HG03097 (cell line): ENCODE measurements at regions not wholly inside any gene's neighbourhood (a gene's known extent, or its start where the extent isn't known, plus 50 kb on each side); places are given as distances from the start of the nearest gene placed in this dataset.

ENCODE experiments used
- ATAC-seq: cut with Tn5 transposase; IDR thresholded peaks from one replicate; pipeline ENCODE4 v1.9.1; 2021; ENCODE audit not compliant: unreplicated experiment, low FRiP score

DNA sequence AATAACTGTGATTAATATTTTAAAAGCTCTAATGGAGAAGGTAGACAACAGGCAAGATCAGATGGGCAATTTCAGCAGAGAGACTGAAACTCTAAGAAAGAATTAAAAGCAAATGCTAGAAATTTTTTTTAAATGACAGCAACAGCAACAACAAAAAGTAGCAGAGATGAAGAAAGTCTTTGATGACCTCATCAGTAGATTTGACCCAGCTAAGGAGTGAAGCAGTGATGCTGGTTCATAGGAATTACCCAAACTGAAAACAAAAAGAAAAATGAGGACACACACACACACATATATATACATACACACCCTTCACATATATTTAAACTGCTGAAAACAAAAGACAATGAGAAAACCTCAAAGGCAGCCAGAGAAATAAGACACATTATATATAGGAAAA lies 197.6 kb upstream of the ARID1B start:
- no peak for ATAC-seq

DNA sequence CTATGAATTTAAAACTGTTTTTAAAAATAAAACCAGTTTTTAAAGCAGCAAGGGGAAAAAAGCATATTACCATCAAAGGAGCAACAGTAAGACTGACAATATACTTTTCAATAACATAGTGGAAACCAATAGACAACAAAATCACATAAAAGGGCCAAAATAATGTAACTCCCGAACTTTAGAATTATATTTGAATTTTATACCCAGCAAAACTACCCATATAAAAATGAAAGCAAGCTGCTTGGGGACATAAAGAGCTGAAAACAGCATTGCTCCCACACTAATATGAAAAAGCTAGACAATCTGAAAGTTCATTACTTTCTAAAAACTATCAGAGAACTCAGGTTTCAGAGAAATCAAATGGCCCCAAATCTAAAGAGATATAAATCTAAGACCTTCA lies 199.4 kb upstream of the ARID1B start:
- ATAC-seq, result no peak

DNA sequence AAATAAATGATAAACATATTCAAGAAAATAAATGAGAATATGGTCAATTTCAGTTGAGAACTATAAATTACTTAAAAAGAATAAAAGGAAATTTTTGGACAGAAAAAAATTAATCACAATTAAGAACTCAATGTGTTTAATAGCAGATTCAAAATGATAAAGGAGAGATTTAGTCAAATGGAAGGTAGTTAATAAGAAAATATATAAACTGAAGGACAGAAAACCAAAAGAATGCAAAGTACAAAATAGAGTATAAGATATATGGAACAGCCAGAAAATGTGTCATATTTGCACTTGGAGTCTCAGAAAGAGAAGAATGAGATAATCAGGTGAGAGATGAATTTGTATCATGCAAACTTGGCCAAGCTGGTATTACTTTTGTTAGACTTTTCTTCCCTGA lies 201.8 kb upstream of the ARID1B start:
- ATAC-seq, result no peak

DNA sequence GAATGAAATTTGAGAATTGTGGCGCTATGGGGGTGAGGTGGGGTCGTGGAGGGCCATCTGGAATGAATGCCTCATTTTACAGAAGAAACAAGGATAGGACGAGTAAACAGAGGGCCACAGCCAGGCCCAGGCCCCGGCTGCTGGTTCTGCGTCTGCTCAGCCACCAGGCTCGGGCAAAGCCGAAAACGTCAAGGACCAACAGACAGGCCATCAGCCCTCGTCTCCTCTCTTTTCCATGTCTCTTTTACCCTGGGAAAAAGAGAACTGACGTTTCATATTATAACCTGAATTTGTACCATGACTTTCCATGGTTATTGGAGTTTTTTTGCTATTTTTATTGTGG lies 212.4 kb upstream of the ARID1B start:
- no peak for ATAC-seq

DNA sequence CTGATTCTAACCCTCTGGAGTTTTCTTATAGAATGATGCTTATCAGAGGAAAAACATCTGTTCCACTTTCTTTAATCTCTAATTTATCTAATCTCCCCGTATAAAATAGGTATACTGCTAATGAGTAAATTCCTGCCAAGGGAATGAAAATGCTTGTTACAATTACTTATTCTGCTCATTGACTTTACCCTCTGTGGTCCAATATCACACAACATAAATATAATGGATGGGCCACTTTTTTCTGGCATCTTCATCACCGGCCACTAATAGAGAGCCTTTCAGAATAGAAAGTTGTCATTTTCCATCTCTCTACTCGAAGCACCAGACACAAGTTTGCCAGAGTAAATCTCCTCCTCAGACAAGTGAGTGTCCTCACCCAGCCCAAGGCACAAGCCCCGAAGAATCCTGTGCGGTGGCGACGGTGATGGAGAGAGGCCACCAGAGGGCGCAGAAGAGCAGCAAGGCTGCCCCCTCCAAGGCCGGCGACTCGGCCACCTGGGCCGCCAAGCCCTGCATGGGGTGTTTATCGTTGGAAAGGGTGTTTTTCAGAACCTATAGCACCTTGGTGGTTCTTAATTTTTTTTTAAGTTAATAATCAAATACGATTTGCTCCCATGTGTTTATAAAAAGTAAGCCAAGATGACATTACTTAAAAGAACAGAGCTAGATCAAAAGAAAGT lies 212.9 kb upstream of the ARID1B start:
- ATAC-seq, result peak; percentile 89

DNA sequence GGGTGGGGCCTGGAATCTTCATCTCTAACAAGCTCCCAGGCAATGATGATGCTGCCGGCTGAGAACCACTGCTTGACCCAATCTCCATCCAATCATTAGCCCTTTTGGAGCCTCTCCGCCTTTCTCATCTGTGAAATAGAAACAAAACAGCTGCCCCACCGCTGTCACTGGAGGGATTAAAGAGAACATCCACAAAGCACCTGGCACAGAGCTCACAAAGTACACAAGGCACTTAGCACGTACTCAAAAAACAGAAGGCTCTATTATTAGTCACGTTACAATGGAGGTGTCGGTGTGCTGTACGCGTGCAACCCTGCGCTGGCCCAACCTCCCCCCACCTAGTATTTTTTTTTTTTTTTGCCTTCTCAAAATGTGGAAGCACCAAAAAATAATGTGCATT lies 213.5 kb upstream of the ARID1B start:
- ATAC-seq, result no peak

DNA sequence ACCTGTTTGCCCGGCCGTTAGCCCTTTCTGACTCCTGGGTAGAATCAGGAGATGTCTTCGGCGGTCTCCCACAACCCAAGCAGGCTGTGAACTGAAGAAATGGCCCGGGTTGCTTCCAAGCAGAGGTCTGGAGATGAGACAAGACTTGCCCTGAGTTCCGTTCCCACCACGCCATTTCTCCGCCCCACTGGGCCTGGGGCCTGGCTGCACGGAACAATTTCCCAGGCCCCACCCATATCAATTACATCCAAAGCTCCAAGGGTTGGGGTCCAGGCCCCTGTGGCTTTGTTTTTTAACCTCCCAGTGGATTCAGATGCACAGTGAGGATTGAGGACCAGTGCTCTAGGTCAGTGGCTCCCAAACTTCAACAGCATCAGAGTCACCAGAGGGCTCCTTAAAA lies 214.5 kb upstream of the ARID1B start:
- no peak for ATAC-seq

DNA sequence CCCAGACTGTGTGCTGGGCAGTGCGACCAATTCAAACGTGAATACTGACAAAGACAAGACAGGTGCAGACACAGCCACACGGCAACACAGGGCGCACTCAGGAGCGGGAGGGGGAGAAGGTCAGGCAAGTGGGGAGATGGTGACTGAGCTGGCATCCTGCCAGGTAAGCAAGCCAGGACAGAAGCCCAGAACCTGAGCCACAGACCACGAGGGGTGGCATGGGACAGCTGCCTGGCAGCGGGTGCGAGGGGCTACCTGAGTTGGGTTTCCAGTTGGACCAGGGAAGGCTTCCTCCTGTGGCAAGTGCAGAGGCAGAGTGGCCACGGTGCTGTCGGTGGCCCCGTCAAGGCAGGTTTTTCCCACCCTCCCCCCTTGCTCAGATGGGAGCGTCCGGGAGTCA lies 215.2 kb upstream of the ARID1B start:
- ATAC-seq, result no peak

DNA sequence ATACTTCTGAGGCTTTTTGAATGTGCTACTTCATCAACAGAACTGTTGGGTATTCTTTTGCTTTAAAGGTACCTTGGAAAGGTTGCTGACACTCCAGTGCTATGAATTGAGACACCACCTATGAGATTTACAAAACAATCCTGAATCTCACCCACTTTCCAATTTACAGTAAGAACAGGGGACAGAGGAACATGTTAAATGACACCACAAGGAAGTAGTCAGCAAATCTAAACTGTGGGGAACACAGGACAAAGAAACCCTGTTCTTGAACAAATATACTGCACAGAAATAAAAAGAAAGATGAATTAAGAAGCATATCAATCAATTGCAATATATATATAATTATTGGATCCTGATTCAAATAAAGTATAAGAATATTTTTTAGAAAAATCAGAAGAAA lies 216.7 kb upstream of the ARID1B start:
- no peak for ATAC-seq

DNA sequence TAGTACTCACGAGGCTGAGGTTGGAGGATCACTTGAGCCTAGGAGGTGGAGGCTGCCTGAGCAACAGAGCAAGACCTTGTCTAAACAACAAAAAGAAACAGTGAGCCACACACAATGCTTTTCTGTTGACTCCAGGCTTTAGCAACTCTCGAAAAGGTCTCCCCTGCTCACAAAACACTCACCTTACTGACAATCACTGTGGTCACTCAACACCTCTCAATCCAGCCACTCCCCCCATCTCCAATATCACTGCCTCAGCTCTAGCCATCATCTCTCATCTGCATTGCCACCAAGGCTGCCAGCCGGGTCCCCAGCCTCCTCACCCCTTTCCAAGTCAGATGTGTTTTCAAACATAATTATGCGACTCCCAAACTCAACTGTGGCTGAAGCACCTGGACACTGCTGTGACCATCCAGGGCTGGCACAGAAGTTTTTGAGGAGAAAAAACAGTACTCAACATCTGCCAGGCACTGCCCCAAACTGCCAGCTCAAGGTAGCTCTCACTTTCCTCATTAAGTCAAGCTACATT lies 218.0 kb upstream of the ARID1B start:
- no peak for ATAC-seq

DNA sequence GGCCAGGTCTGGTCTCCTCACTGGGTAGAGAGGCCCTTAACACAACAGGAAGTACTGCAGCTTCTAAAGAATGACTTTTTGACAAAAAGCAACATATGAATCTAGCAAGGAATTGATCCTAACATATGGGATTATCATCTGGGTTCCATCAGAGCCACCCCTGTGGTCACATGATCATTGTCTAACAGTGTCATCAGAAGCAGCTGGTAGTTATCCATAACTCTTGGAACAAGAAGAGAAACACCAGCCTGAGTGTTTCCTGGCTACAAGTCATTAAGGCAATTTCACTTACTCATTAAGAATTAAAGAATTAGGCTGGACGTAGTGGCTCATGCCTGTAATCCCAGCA lies 219.3 kb upstream of the ARID1B start:
- ATAC-seq, result no peak

DNA sequence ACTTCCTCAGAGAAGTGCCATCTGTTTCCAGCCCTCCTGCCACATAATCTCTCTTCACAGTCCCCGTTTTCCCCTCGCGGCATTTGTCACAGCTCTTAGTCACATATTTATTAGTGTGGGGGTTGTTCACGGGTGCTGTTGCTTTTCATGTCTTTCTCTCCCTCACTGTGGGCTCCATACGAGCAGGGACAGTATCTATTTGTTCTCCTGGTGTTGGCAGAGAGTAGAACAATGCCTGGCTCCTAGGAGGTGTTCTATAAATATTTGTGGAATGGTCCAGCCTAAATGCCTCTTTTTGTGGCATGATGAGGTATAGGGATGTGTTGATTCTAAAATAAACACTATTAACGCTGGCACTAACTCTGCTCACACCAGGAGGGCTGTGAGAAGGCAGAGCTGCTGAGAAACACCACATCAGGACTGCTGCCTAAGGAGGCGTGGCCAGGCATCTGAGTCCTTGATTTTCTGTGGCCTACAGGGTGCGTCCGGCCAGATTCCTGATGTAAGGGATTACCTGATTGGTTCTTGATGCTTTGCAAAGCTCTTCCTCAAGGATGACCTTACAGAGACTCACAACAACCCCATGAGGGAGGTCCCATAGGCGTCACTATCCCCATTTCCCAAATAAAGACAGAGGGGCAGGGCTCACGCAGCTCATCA lies 219.8 kb upstream of the ARID1B start:
- ATAC-seq, result no peak

DNA sequence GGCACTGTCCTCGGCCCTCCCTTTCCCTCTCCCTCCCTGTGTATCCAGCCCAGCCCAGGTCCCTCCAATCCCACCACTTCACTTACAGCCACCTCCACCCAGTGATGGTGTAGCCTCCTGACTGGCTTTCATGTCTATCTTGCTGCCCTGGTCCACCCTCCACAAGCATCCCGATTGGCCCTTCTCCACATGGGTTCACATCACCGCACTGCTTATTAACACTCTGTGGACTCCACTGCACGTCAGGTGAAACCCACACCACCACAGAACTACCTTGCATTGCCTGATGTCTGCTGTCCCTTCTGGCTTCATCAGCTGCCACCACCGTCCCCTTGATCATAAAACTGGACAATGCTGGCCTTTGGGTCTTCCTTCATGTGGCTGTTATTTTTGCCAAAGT lies 220.4 kb upstream of the ARID1B start:
- no peak for ATAC-seq

DNA sequence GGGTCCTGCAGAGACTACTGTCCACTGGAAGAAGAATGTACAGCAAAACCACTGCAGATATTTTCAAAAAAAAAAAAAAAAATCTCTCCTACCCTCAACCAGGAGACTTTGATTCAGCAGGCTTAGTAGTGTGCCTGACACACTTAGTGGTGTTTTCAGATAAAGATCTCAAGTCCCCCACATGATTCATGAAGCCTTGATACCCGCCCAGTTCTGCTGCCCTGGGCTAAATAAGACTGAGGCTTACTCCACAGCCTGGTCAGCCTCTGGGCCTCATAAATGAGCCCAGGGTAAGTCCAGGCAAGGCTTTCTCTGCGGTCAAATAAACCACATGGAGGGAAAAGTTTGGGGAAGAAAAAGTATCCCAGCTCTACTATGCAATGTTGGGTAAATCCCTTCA lies 222.1 kb upstream of the ARID1B start:
- ATAC-seq, result no peak

DNA sequence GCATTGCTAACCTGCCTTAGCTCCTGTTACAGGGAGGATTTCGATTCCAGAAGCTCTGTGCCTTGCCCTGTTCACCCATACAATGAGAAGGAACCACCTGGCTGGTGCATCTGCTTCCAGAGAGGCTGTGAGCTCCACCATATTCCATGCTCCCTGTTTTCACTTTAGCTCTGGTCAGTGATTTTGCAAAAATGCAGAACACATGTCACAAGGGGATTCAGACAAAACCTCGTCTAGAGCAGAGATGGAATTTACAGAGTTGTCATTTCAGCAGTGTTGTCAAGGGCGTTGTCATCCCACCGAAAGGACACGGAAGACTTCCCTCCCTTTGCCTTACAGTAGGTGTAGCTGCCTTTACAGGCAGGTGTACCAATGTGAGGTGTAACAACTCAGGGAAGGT lies 223.0 kb upstream of the ARID1B start:
- ATAC-seq, result no peak

DNA sequence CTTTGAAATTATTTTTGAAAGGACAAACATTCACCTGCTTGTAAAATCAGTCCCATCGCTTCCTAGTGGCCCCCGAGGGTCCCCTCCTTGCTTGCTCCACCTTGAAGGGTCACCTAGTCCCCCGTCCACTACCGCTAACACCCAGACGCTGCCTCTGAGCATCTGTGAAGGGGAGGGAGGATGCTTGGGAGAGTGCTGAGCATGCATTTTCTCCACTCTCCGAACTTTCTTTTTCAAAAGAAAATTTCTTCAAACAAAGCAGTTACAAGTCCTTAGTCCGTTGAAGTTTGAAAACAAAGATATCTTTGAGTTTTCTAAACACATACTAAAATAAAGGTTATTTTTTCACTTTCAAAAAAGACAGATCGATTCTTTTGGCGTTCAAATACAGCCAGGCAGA lies 224.3 kb upstream of the ARID1B start:
- ATAC-seq, result no peak

DNA sequence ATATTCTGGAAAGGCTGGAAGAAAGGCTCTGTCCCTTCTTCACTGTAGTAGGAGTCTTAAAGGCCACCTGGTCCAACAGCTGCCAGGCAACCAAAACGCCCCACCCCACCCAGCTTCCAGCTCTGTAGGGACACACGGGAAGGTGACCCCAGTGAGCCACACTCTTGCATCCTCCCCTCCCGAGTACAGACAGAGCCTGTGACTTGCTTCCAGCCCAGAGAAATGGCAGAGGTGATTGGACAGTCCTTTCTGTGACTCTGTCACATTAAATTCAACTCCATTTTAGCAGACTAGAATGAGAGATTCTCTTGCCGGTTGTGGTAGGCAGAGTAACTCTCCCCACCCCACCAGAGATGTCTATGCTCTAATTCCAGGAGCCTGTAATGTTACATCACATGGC lies 226.2 kb upstream of the ARID1B start:
- no peak for ATAC-seq

DNA sequence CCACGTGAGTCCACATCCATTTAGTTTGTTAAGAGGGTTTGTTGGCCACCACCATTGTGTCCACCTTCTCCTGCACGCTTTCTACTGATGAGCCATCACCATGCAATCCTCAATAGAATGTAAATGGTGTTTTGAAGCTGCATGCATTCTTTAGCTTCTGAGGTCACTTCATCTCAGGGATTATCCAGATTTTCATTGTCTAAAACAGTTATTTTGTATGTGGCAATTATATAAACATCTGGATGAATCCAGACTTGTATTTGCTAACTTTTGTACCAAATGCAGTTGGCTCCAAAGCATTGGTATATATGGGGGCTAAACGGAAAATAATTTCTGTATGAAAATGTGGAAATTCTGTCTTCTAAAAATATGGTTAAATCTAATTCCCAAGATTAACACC lies 231.2 kb upstream of the ARID1B start:
- ATAC-seq, result no peak

DNA sequence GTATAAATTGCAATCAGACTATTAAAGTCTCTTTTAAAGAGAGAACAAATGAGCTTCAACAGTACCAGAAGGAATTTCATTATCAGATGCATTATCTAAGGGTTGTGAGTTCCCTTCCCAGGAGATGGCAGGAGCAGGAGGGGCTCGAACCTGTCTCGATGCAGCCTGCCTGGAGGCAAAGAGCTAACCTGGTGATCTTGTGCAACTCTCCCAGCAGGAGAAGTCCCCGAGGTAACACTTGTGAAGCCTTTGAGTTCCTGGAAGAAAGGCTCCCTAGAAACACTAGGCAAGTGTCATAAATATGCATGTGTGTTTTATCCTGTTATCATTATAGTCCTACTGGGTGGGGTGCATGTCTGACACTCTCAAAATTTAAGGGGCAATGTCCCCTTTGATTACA lies 232.2 kb upstream of the ARID1B start:
- ATAC-seq, result no peak

DNA sequence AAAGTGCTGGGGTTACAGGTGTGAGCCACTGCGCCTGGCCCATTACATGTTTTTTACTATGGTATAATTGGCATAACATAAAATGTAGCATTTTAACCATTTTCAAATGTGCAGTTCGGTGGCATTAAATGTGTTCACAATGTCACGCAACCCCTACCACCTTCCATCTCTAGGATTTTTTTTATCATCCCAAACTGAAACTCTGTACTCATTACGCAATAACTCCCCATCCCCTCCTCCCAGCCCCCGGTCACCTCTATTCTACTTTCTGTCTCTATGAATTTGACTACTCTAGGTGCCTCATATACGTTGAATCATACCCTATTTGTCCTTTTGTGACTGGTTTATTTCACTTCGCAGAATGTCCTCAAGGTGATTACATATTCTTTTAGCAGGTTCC lies 233.1 kb upstream of the ARID1B start:
- no peak for ATAC-seq

DNA sequence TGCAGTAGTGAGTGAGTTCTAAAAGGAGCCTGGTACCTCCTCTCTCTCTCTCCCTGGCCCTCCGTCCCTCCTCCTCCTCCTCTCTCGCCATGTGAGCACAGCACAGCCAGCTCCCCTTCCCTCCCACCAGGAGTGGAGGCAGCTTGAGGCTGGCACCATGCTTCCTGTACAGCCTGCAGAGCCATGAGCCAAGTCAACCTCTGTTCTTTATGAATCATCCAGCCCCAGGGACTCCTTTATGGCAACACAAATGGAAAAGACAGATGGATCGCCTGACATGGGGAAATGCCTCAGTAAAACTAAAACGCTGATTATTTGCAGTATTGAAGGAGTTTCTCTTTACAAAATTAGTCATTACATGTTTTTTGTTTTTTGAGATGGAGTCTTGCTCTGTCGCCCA lies 233.7 kb upstream of the ARID1B start:
- no peak for ATAC-seq

DNA sequence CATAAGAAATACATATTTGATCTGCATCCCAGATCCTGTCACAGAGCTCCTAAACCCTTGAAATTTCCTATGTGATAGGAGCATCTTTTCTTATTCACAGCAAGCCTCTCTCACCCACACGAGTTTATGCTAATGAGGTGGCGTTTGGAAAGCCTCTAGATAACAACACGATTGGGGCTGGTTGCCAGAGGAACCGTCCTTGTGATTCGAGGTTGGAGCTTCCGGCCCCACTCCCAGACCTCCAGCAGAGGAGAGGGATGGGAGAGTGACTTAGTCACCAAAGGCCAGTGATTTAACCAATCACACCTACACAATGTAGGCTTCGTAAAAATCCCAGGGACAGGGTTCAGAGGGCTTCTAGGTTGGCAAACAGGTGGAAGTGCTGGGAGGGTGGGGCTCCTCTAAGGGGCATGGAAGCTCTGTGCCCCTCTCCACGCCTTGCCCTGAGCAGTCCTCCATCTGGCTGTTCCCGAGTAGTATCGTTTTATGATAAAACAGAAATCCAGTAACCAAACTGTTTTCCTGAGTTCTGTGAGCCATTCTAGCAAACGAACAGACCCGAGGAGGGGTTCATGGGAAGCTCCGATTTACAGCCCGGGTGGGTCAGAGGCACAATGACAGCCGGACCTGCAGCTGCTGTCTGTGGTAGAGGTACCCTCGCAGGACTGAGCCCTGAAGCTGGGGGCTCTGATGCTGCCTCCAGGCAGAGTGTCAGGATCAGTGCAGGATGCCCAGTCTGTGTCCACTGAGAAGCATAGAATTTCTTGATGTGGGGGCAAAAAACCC lies 238.1 kb upstream of the ARID1B start:
- no peak for ATAC-seq
